ENCODE measurements at regions not wholly inside any gene's neighbourhood (a gene's known extent, or its start where the extent isn't known, plus 50 kb on each side); places are given as distances from the start of the nearest gene placed in this dataset.
"Not testable (repeated sequence)": the region's sequence is repeated elsewhere in the genome, so short reads cannot be mapped to it uniquely, and the experiment has no call there.

- TF ChIP-seq POLR2AphosphoS5 (IDR thresholded peaks at IDR 0.05; ENCODE audit: low read depth, low read length); CTCF (IDR thresholded peaks at IDR 0.05); SIN3A (IDR thresholded peaks at IDR 0.05; ENCODE audit: borderline replicate concordance, insufficient read depth, low read depth, low read length); TCF7L2 (IDR thresholded peaks at IDR 0.05; ENCODE audit: low read depth, low read length): not testable (repeated sequence)
Measured at GRCh38 chr1:191813593-191813992, 344.7 kb upstream of the RGS18 start.
